ENCODE measurements at regions not wholly inside any gene's neighbourhood (a gene's known extent, or its start where the extent isn't known, plus 50 kb on each side); places are given as distances from the start of the nearest gene placed in this dataset.

- TF ChIP-seq POLR2A (IDR thresholded peaks at IDR 0.05) (no peak), CTCF (IDR thresholded peaks at IDR 0.05) (no peak)
Measured at GRCh38 chr1:115218034-115218405, 120.0 kb downstream of the NGF start.

Measured in adrenal gland (tissue), 5 donors.